SK-N-SH (cell line): ENCODE measurements at regions not wholly inside any gene's neighbourhood (a gene's known extent, or its start where the extent isn't known, plus 50 kb on each side); places are given as distances from the start of the nearest gene placed in this dataset.

Experiments
- CTCF ChIA-PET: fragments of 300-600, 350-600 bp; formaldehyde crosslinking; extraction: SDS; loops from one replicate; lab custom pipeline; 2021; lab: Yijun Ruan, JAX
- POLR2A ChIA-PET: fragments of 350-600 bp; sonication (Branson Sonifier 250); formaldehyde crosslinking; extraction: SDS; loops from one replicate; lab custom pipeline; 2020; ENCODE audit warnings: antibody characterized with exemption, inconsistent platforms; lab: Yijun Ruan, JAX
- DNase-seq: peaks from one replicate; pipeline ENCODE4 v3.0.0; 2012
- H2AFZ ChIP-seq: fragments of 200-600 bp; sonication (generic); 2 replicates; pipeline ENCODE4 v1.8.1; 2016; ENCODE audit warnings: antibody characterized with exemption, mild to moderate bottlenecking, low read depth
- H3F3A ChIP-seq: fragments of 200-600 bp; sonication (generic); replicated peaks from 2 replicates; pipeline ENCODE3; 2016; ENCODE audit warnings: antibody characterized with exemption, mild to moderate bottlenecking; ENCODE audit not compliant: insufficient read depth
- H3K27ac ChIP-seq, 2 experiments: fragments of 200-500 bp in 1 of 2; fragments of 200-600 bp in 1 of 2; sonication (Bioruptor generic) in 1 of 2; sonication (generic), shearing (Covaris generic) in 1 of 2; 2 replicates each; pipeline versions ENCODE4 v1.5.1 to v1.6.1; 2014 to 2016; ENCODE audit warnings: low read depth in 2 of 2, inconsistent platforms in 1 of 2, low read length in 1 of 2, mild to moderate bottlenecking in 1 of 2, mixed read lengths in 1 of 2
- H3K27me3 ChIP-seq: fragments of 200-600 bp; sonication (generic), shearing (Covaris generic); 2 replicates; pipeline ENCODE4 v1.6.1; 2016; ENCODE audit warnings: mixed run types; ENCODE audit not compliant: insufficient read depth
- H3K36me3 ChIP-seq, 2 experiments: fragments of 200-500 bp in 1 of 2; fragments of 200-600 bp in 1 of 2; sonication (Bioruptor generic) in 1 of 2; sonication (generic) in 1 of 2; replicated peaks in 1 of 2; 2 replicates each; pipeline versions ENCODE3 to v1.5.1; 2014 to 2016; ENCODE audit warnings: low read length in 1 of 2, mild to moderate bottlenecking in 1 of 2; ENCODE audit not compliant: insufficient read depth in 2 of 2, control insufficient read depth in 1 of 2
- H3K4me1 ChIP-seq, 2 experiments: fragments of 200-500 bp in 1 of 2; fragments of 200-600 bp in 1 of 2; sonication (Bioruptor generic) in 1 of 2; sonication (generic), shearing (Covaris generic) in 1 of 2; 2 replicates each; pipeline versions ENCODE4 v1.5.1 to v1.6.1; 2014 to 2016; ENCODE audit warnings: low read depth in 1 of 2, low read length in 1 of 2, mixed run types in 1 of 2; ENCODE audit not compliant: insufficient read depth in 2 of 2, control insufficient read depth in 1 of 2
- H3K4me2 ChIP-seq: fragments of 200-600 bp; sonication (generic), shearing (Covaris generic); 2 replicates; pipeline ENCODE4 v1.6.1; 2017; ENCODE audit warnings: mixed run types
- H3K4me3 ChIP-seq, 2 experiments: fragments of 200-500 bp in 1 of 2; fragments of 200-600 bp in 1 of 2; sonication (Bioruptor generic) in 1 of 2; sonication (generic), shearing (Covaris generic) in 1 of 2; 2 replicates each; pipeline versions ENCODE4 v1.5.1 to v1.8.1; 2014 to 2016; ENCODE audit warnings: low read depth in 2 of 2, inconsistent platforms in 1 of 2, low read length in 1 of 2, mild to moderate bottlenecking in 1 of 2, mixed read lengths in 1 of 2, moderate library complexity in 1 of 2
- H3K79me2 ChIP-seq: fragments of 200-600 bp; sonication (generic); 2 replicates; pipeline ENCODE4 v1.8.1; 2017; ENCODE audit warnings: mild to moderate bottlenecking; ENCODE audit not compliant: insufficient read depth
- H3K9ac ChIP-seq: fragments of 200-600 bp; sonication (generic); 2 replicates; pipeline ENCODE4 v1.6.1; 2017; ENCODE audit warnings: mixed run types
- H3K9me2 ChIP-seq: fragments of 200-600 bp; sonication (generic); 2 replicates; pipeline ENCODE4 v1.6.1; 2017; ENCODE audit warnings: mixed run types
- H3K9me3 ChIP-seq: fragments of 200-600 bp; sonication (generic); 2 replicates; pipeline ENCODE4 v1.6.1; 2017; ENCODE audit warnings: mixed run types, mild to moderate bottlenecking, moderate library complexity
- H4K20me1 ChIP-seq: fragments of 200-600 bp; sonication (generic); 2 replicates; pipeline ENCODE4 v1.6.1; 2017; ENCODE audit warnings: mild to moderate bottlenecking, mixed run types; ENCODE audit not compliant: insufficient read depth
- EP300 ChIP-seq, 2 experiments: IDR thresholded peaks; 2 replicates each; pipeline versions ENCODE4 v1.4.0 to v1.6.1; 2012; ENCODE audit warnings: borderline replicate concordance in 1 of 2, low read depth in 1 of 2, low read length in 1 of 2
- EZH2phosphoT487 ChIP-seq: fragments of 200-600 bp; sonication (generic); IDR thresholded peaks from 2 replicates; pipeline ENCODE4 v1.6.1; 2017; ENCODE audit warnings: low read depth, mixed run types, mild to moderate bottlenecking, antibody characterized with exemption, moderate library complexity, borderline replicate concordance
- FOXJ3 ChIP-seq: sonication (generic); formaldehyde crosslinking; IDR thresholded peaks from 2 replicates; pipeline ENCODE4 v1.5.1; 2020; ENCODE audit warnings: mild to moderate bottlenecking, missing genetic modification reagents
- FOXM1 ChIP-seq: IDR thresholded peaks from 2 replicates; pipeline ENCODE4 v1.4.0; 2012; ENCODE audit warnings: low read depth, mild to moderate bottlenecking
- GABPA ChIP-seq: IDR thresholded peaks from 2 replicates; pipeline ENCODE4 v1.4.0; 2012; ENCODE audit warnings: low read depth, mild to moderate bottlenecking
- GATA2 ChIP-seq: sonication (generic); formaldehyde crosslinking; IDR thresholded peaks from 2 replicates; pipeline ENCODE4 v1.5.0; 2020; ENCODE audit warnings: mild to moderate bottlenecking, missing genetic modification reagents
- JUND ChIP-seq: IDR thresholded peaks from 2 replicates; pipeline ENCODE4 v1.4.0; 2012
- MEF2A ChIP-seq: IDR thresholded peaks from 2 replicates; pipeline ENCODE4 v1.4.0; 2012; ENCODE audit warnings: low read depth, borderline replicate concordance
- MXI1 ChIP-seq: IDR thresholded peaks from 2 replicates; pipeline ENCODE4 v1.6.1; 2012; ENCODE audit warnings: mild to moderate bottlenecking, low read depth, low read length, improper control_type of control experiment
- SIN3A ChIP-seq: IDR thresholded peaks from 2 replicates; pipeline ENCODE4 v1.6.1; 2012; ENCODE audit warnings: low read depth, mild to moderate bottlenecking, low read length, moderate library complexity, borderline replicate concordance
- TCF12 ChIP-seq: IDR thresholded peaks from 2 replicates; pipeline ENCODE4 v1.4.0; 2012
- YY1 ChIP-seq: IDR thresholded peaks from 2 replicates; pipeline ENCODE4 v1.4.0; 2012; ENCODE audit warnings: low read depth, mild to moderate bottlenecking
- WGBS: methylation state at CpG from one replicate; pipeline ENCODE4 v1.1.6; 2017; ENCODE audit warnings: low lambda C conversion rate; 5-methylcytosine and 5-hydroxymethylcytosine counted together
- TF ChIP-seq, protein P1 (sequence below): IDR thresholded peaks from 2 replicates; pipeline ENCODE4 v1.4.0; 2012; ENCODE audit warnings: low read depth, borderline replicate concordance
- TF ChIP-seq, protein P2 (sequence below): IDR thresholded peaks from 2 replicates; pipeline ENCODE4 v1.4.0; 2012; ENCODE audit warnings: low read depth
- TF ChIP-seq, protein P3 (sequence below): fragments of 150-350 bp; IDR thresholded peaks from 2 replicates; pipeline ENCODE4 v1.6.1; 2017; ENCODE audit warnings: antibody characterized with exemption, low read length, low read depth, borderline replicate concordance
- TF ChIP-seq, protein P4 (sequence below): fragments of 150-350 bp; IDR thresholded peaks from 2 replicates; pipeline ENCODE4 v1.6.1; 2016; ENCODE audit warnings: mild to moderate bottlenecking, low read depth, low read length
- TF ChIP-seq, protein P5 (sequence below): IDR thresholded peaks from 2 replicates; pipeline ENCODE4; 2012

DNA sequence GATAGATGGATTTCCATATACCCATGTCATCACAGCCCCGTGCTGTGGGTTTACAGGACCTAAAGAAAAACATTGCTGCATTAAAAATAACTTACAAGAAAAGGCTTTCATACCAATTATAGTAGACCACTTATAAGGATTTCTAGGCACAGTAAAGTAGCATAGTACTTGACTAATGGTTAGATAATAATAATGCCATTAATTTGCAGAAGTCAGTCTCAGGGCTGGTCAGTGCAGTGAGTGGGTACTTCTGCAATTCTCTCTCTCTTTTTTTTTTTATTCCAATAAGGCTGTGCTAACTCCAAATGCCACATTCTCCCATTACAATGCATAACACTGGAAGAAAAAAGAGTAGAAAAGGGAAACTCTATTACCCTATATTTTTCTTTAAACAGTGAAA is 73.1 kb upstream of the TMPRSS15 start:
- no peaks in the 10 kb centered on the region for H3K36me3 ChIP-seq
- H3K4me2 ChIP-seq = no peak overlapping the region
- H3K79me2 ChIP-seq = no peaks in the 10 kb centered on the region
- 0% methylated on average over 1 of the region's 1 CpG for WGBS
- ChIA-PET POLR2A (no interaction called here), CTCF (no interaction called here)
- no peak overlapping the region for H3K27ac ChIP-seq
- no peaks in the 10 kb centered on the region for H3K9me2 ChIP-seq
- TF ChIP-seq FOXM1 = no peak
- no peak for TF ChIP-seq GATA2 (CRISPR knock-in tag)
- TF ChIP-seq FOXJ3 (CRISPR knock-in tag) = no peak
- no peak for TF ChIP-seq YY1
- TF ChIP-seq, protein P1, sequence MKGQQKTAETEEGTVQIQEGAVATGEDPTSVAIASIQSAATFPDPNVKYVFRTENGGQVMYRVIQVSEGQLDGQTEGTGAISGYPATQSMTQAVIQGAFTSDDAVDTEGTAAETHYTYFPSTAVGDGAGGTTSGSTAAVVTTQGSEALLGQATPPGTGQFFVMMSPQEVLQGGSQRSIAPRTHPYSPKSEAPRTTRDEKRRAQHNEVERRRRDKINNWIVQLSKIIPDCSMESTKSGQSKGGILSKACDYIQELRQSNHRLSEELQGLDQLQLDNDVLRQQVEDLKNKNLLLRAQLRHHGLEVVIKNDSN = no peak
- TF ChIP-seq, protein P2, sequence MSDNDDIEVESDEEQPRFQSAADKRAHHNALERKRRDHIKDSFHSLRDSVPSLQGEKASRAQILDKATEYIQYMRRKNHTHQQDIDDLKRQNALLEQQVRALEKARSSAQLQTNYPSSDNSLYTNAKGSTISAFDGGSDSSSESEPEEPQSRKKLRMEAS = no peak
- TF ChIP-seq TCF12 = no peak
- TF ChIP-seq MXI1 = no peak
- TF ChIP-seq MEF2A = no peak
- TF ChIP-seq EZH2phosphoT487 = no peak
- TF ChIP-seq EP300 (IDR thresholded peaks at IDR 0.05; ENCODE audit: borderline replicate concordance in 1 of 2, low read depth in 1 of 2, low read length in 1 of 2) = no peak
- no peaks in the 10 kb centered on the region for H3F3A ChIP-seq
- no peak for DNase-seq
- H3K9ac ChIP-seq = no peak overlapping the region
- H3K4me3 ChIP-seq = no peak overlapping the region
- H4K20me1 ChIP-seq = no peaks in the 10 kb centered on the region
- no peaks in the 10 kb centered on the region for H3K27me3 ChIP-seq
- no peaks in the 10 kb centered on the region for H3K9me3 ChIP-seq
- H2AFZ ChIP-seq = no peak overlapping the region
- no peaks in the 10 kb centered on the region for H3K4me1 ChIP-seq

DNA sequence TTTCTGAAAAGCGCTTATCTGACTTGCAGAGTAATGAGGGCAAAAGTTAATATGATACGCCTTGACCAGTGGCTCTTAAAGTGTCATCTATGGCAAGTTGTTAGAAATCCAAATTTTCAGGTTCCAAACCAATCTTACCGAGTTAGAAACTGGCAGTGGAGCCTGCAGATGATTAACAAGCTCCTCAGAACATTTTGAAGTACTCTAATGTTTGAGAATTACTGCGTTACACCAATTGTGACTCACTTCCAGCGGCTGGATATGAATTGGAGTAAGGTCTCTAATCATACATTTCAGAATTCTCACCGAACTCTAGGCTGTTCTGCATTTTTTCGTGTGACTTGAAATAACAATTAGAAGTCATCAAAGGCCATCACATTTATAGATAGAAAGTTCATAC is 73.5 kb upstream of the TMPRSS15 start:
- CTCF ChIA-PET = no interaction called here
- no peak overlapping the region for H3K4me2 ChIP-seq
- H4K20me1 ChIP-seq = no peaks in the 10 kb centered on the region
- no peaks in the 10 kb centered on the region for H3F3A ChIP-seq
- H3K9ac ChIP-seq = no peak overlapping the region
- POLR2A ChIA-PET = no interaction called here
- TF ChIP-seq, protein P3, sequence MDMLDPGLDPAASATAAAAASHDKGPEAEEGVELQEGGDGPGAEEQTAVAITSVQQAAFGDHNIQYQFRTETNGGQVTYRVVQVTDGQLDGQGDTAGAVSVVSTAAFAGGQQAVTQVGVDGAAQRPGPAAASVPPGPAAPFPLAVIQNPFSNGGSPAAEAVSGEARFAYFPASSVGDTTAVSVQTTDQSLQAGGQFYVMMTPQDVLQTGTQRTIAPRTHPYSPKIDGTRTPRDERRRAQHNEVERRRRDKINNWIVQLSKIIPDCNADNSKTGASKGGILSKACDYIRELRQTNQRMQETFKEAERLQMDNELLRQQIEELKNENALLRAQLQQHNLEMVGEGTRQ = no peak
- TF ChIP-seq JUND (no peak), SIN3A (no peak), EZH2phosphoT487 (no peak), GABPA (no peak)
- TF ChIP-seq, protein P1 = no peak
- TF ChIP-seq, protein P4, sequence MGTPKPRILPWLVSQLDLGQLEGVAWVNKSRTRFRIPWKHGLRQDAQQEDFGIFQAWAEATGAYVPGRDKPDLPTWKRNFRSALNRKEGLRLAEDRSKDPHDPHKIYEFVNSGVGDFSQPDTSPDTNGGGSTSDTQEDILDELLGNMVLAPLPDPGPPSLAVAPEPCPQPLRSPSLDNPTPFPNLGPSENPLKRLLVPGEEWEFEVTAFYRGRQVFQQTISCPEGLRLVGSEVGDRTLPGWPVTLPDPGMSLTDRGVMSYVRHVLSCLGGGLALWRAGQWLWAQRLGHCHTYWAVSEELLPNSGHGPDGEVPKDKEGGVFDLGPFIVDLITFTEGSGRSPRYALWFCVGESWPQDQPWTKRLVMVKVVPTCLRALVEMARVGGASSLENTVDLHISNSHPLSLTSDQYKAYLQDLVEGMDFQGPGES = no peak
- TF ChIP-seq, protein P5, sequence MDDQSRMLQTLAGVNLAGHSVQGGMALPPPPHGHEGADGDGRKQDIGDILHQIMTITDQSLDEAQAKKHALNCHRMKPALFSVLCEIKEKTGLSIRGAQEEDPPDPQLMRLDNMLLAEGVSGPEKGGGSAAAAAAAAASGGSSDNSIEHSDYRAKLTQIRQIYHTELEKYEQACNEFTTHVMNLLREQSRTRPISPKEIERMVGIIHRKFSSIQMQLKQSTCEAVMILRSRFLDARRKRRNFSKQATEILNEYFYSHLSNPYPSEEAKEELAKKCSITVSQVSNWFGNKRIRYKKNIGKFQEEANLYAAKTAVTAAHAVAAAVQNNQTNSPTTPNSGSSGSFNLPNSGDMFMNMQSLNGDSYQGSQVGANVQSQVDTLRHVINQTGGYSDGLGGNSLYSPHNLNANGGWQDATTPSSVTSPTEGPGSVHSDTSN = no peak
- TF ChIP-seq, protein P2 = no peak
- H3K79me2 ChIP-seq = no peaks in the 10 kb centered on the region
- no peaks in the 10 kb centered on the region for H3K9me3 ChIP-seq
- no peaks in the 10 kb centered on the region for H3K36me3 ChIP-seq
- no peak overlapping the region for H3K4me3 ChIP-seq
- no peak overlapping the region for H2AFZ ChIP-seq
- 6% methylated on average over 7 of the region's 7 CpGs for WGBS
- no peak for DNase-seq
- H3K27ac ChIP-seq = no peak overlapping the region
- no peaks in the 10 kb centered on the region for H3K9me2 ChIP-seq
- no peaks in the 10 kb centered on the region for H3K27me3 ChIP-seq
- no peaks in the 10 kb centered on the region for H3K4me1 ChIP-seq
